Caco-2 (cell line): ENCODE measurements at regions not wholly inside any gene's neighbourhood (a gene's known extent, or its start where the extent isn't known, plus 50 kb on each side); places are given as distances from the start of the nearest gene placed in this dataset.
A peak's percentile ranks its signal among the peaks of the same experiment; 100 is the strongest.
"Not testable (repeated sequence)": the region's sequence is repeated elsewhere in the genome, so short reads cannot be mapped to it uniquely, and the experiment has no call there.

Source experiments
- BruUV-seq: library from RNA; stranded (reverse); fragments of 400-500 nt; replicated peaks from 2 replicates; lab custom pipeline; 2021; lab: Mats Ljungman, UMichigan
- CTCF ChIA-PET: fragments of 300-600 bp; sonication (Branson Sonifier 250); formaldehyde crosslinking; loops from one replicate; lab custom pipeline; 2022; ENCODE audit warnings: antibody characterized with exemption; lab: Charles Lee
- POLR2A ChIA-PET: fragments of 300-600 bp; sonication (Branson Sonifier 250); formaldehyde crosslinking; loops from one replicate; lab custom pipeline; 2022; ENCODE audit warnings: antibody characterized with exemption; lab: Charles Lee
- DNase-seq, 2 experiments: peaks; one replicate each; pipeline versions ENCODE4 v3.0.0 to v3.0.0-alpha.2; 2020 to 2022
- H3K27me3 ChIP-seq: replicated peaks from 2 replicates; pipeline ENCODE4 v1.6.0; 2011; ENCODE audit warnings: low read length; ENCODE audit not compliant: control insufficient read depth, insufficient read depth
- H3K36me3 ChIP-seq: 2 replicates; pipeline ENCODE4 v1.5.1; 2011; ENCODE audit warnings: low read length; ENCODE audit not compliant: control insufficient read depth, insufficient read depth
- H3K4me1 ChIP-seq: fragments of 250-450 bp; sonication (Bioruptor Pico); 2 replicates; pipeline ENCODE4 v1.5.1; 2020; ENCODE audit warnings: mild to moderate bottlenecking
- H3K4me3 ChIP-seq: 2 replicates; pipeline ENCODE4 v1.5.1; 2011; ENCODE audit warnings: low read depth, mild to moderate bottlenecking, control low read depth, low read length
- H3K9me3 ChIP-seq: fragments of 250-450 bp; sonication (Bioruptor Pico); 2 replicates; pipeline ENCODE4 v1.5.1; 2020; ENCODE audit warnings: mild to moderate bottlenecking, moderate library complexity
- H3K27ac Mint-ChIP-seq: one replicate; pipeline ENCODE4 v1.8.0; 2022; ENCODE audit warnings: mixed read lengths; ENCODE audit not compliant: unreplicated experiment
- H3K27me3 Mint-ChIP-seq: one replicate; pipeline ENCODE4 v1.8.0; 2022; ENCODE audit warnings: mixed read lengths; ENCODE audit not compliant: insufficient read depth, unreplicated experiment
- H3K36me3 Mint-ChIP-seq: one replicate; pipeline ENCODE4 v1.8.0; 2022; ENCODE audit warnings: mild to moderate bottlenecking, mixed read lengths; ENCODE audit not compliant: insufficient read depth, unreplicated experiment
- H3K4me1 Mint-ChIP-seq: one replicate; pipeline ENCODE4 v1.8.0; 2022; ENCODE audit warnings: low read depth, mixed read lengths; ENCODE audit not compliant: unreplicated experiment
- H3K4me3 Mint-ChIP-seq: one replicate; pipeline ENCODE4 v1.8.0; 2022; ENCODE audit warnings: mild to moderate bottlenecking, moderate library complexity, mixed read lengths; ENCODE audit not compliant: unreplicated experiment
- H3K9me3 Mint-ChIP-seq: one replicate; pipeline ENCODE4 v1.8.0; 2022; ENCODE audit warnings: mixed read lengths; ENCODE audit not compliant: unreplicated experiment
- intact Hi-C: fragments of 100-400 bp; cut with micrococcal nuclease; formaldehyde crosslinking; loops from one replicate; pipeline ENCODE4 v1.10.0; 2022; ENCODE audit not compliant: unreplicated experiment
- TF ChIP-seq, protein P1 (sequence below), 2 experiments: fragments of 200-600 bp in 1 of 2; IDR thresholded peaks; 1 replicate in 1 of 2; 2 replicates in 1 of 2; pipeline versions ENCODE4 v1.5.1 to v1.8.0; 2011 to 2022; ENCODE audit warnings: antibody characterized with exemption in 1 of 2, control low read depth in 1 of 2, inconsistent platforms in 1 of 2, low read depth in 1 of 2, low read length in 1 of 2, mild to moderate bottlenecking in 1 of 2, moderate library complexity in 1 of 2; ENCODE audit not compliant: insufficient read depth in 1 of 2, severe bottlenecking in 1 of 2, unreplicated experiment in 1 of 2

DNA sequence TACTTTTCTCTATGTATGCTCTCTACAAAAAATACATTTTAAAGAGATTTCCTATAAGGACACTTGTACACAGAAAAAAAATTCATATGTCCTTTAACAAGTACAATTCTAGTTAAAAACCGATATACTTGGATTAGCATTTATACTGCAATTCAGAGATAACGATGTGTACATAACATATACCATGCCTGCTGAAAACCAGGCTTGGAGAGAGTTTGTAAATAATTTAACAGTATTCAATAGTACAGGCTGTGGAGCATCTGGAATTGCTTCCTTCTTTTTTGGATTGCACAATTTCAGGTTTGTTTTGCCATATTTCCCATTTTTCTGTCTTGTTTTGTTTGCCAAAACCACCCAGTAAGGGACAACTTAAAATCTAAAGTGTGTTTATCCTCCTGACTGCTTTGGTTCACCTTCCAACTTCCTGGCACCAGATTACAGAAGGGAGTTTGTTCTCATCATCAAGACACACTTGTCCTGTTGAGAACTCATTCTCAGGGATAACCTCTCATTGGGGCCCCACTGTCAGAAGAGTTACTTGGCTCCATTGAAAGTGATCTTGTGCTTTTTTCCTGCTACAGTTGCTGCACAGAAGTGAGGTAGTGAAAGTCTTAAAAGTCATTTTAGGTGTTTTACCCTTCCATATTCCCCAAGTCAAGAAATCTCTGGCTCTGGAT lies 1526.7 kb downstream of the KHDRBS2 start:
- H3K9me3 Mint-ChIP-seq, H3K4me1 Mint-ChIP-seq, H3K4me3 Mint-ChIP-seq, H3K36me3 ChIP-seq, H3K27ac Mint-ChIP-seq, BruUV-seq, DNase-seq, POLR2A ChIA-PET, H3K4me1 ChIP-seq, H3K9me3 ChIP-seq, H3K36me3 Mint-ChIP-seq, H3K4me3 ChIP-seq, H3K27me3 ChIP-seq, H3K27me3 Mint-ChIP-seq: not testable (repeated sequence)
- CTCF ChIA-PET: interaction anchor here (0.6 kb wide), 1 partner anchor 187 kb away, joined by 4 read pairs; no protein-coding TSS in a partner anchor
- intact Hi-C loops: loop anchor here (10.0 kb wide), 1 partner anchor 86 kb away; no protein-coding TSS in a partner anchor

DNA sequence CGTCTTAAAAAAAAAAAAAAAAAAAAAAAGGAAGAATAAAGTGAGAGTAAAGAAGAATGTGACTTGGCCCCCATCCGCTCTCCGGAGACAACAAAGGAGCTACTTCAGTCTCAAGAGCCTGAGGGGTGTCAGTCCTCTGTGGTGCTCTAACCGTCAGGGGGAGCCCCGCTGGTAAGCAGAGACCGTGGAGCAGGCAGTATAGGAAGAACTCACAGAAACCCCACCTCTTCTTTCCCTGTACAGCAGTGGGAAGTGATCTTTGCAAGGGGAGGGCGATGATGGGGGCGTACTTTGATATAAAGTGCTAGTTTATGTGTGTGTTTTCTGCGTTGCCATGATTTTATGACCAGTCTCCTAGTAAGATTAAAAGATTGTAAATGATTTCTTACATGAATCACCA lies 1527.3 kb downstream of the KHDRBS2 start:
- BruUV-seq, H3K9me3 Mint-ChIP-seq, H3K27ac Mint-ChIP-seq, H3K27me3 Mint-ChIP-seq, H3K36me3 ChIP-seq, H3K4me1 ChIP-seq, DNase-seq, H3K9me3 ChIP-seq, H3K4me3 Mint-ChIP-seq, H3K4me3 ChIP-seq, H3K36me3 Mint-ChIP-seq, H3K4me1 Mint-ChIP-seq, H3K27me3 ChIP-seq, POLR2A ChIA-PET: not testable (repeated sequence)
- intact Hi-C loops: loop anchor here (10.0 kb wide), 1 partner anchor 86 kb away; no protein-coding TSS in a partner anchor
- CTCF ChIA-PET: interaction anchor here (0.6 kb wide), 1 partner anchor 186 kb away, joined by 4 read pairs; no protein-coding TSS in a partner anchor

DNA sequence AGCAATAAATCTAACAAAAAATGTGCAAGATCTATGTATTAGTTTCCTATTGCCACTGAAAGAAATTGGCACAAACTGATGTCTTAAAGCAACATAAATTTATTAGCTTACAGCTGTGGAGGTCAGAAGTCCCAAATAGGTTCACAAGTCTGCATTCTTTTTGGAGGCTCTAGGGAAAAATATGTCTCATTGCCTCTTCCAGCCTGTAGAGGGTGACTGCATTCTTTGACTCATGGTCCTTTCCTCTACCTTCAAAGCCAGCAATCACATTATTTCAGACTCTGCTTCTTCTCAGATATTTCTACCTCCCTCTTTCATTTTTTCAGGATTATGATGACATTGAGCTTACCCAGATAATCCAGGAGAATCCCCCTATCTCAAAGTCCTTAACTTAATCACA lies 1531.1 kb downstream of the KHDRBS2 start:
- peaks cover 16% of the 10 kb centered on the region for H3K9me3 Mint-ChIP-seq
- no peaks in the 10 kb centered on the region for H3K27me3 Mint-ChIP-seq
- DNase-seq: peak in 1 of 2 experiments; percentile 4
- POLR2A ChIA-PET: no interaction called here
- Histone ChIP-seq H3K4me1 (no peaks in the 10 kb centered on the region), H3K9me3 (no peaks in the 10 kb centered on the region), H3K4me3 (no peak overlapping the region), H3K27me3 (no peaks in the 10 kb centered on the region), H3K36me3 (no peaks in the 10 kb centered on the region)
- CTCF ChIA-PET: no interaction called here
- no peak overlapping the region for H3K4me3 Mint-ChIP-seq
- no peaks in the 10 kb centered on the region for H3K4me1 Mint-ChIP-seq
- TF ChIP-seq, protein P1, sequence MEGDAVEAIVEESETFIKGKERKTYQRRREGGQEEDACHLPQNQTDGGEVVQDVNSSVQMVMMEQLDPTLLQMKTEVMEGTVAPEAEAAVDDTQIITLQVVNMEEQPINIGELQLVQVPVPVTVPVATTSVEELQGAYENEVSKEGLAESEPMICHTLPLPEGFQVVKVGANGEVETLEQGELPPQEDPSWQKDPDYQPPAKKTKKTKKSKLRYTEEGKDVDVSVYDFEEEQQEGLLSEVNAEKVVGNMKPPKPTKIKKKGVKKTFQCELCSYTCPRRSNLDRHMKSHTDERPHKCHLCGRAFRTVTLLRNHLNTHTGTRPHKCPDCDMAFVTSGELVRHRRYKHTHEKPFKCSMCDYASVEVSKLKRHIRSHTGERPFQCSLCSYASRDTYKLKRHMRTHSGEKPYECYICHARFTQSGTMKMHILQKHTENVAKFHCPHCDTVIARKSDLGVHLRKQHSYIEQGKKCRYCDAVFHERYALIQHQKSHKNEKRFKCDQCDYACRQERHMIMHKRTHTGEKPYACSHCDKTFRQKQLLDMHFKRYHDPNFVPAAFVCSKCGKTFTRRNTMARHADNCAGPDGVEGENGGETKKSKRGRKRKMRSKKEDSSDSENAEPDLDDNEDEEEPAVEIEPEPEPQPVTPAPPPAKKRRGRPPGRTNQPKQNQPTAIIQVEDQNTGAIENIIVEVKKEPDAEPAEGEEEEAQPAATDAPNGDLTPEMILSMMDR (IDR thresholded peaks at IDR 0.05; ENCODE audit: insufficient read depth in 1 of 2, low read depth in 1 of 2, low read length in 1 of 2, severe bottlenecking in 1 of 2, unreplicated experiment in 1 of 2): no peak
- BruUV-seq: no TSS peak
- H3K27ac Mint-ChIP-seq: no peak overlapping the region
- intact Hi-C loops: loop anchor here (10.0 kb wide), 1 partner anchor 90 kb away; no protein-coding TSS in a partner anchor
- no peaks in the 10 kb centered on the region for H3K36me3 Mint-ChIP-seq

DNA sequence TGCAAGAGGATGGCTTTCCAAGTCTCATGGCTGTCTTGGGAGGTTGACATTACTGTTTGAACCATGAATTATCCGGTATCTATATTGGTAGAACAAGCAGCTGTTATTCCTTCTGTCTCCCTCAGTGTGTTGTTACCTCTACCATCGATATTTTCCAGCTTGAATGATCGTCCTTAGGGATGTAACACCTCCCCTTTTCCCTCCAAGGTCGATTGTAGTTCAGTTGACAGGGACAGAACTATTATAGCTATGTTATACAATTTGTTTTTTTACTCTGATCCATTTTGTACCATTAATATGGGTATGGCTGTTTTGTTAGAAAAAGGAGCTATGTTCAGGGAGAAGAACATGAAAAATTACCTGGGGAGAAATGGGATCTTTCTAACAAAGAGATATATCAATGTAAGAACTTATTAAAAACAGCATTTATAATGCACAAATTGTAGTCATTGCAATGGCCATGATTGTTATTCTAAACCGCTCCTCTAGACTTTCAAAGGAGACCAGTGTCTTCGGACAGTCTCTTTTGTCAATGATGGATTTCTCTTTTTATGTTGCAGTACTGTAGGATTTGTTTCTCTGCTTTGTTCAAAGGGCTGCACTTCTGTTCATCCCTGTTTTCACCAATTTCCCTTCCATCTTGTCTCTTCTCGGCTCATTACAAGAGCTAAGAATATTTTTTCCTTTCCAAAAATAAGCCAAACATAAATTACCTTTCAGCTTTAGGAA lies 1535.5 kb downstream of the KHDRBS2 start:
- H3K27ac Mint-ChIP-seq, H3K4me1 Mint-ChIP-seq, CTCF ChIA-PET, H3K27me3 Mint-ChIP-seq, H3K36me3 ChIP-seq, BruUV-seq, H3K4me3 ChIP-seq, H3K4me1 ChIP-seq, POLR2A ChIA-PET, H3K27me3 ChIP-seq, H3K4me3 Mint-ChIP-seq, DNase-seq, H3K36me3 Mint-ChIP-seq, H3K9me3 ChIP-seq: not testable (repeated sequence)
- intact Hi-C loops: loop anchor here (10.0 kb wide), 1 partner anchor 94 kb away; no protein-coding TSS in a partner anchor
- peaks cover 16% of the 10 kb centered on the region for H3K9me3 Mint-ChIP-seq

DNA sequence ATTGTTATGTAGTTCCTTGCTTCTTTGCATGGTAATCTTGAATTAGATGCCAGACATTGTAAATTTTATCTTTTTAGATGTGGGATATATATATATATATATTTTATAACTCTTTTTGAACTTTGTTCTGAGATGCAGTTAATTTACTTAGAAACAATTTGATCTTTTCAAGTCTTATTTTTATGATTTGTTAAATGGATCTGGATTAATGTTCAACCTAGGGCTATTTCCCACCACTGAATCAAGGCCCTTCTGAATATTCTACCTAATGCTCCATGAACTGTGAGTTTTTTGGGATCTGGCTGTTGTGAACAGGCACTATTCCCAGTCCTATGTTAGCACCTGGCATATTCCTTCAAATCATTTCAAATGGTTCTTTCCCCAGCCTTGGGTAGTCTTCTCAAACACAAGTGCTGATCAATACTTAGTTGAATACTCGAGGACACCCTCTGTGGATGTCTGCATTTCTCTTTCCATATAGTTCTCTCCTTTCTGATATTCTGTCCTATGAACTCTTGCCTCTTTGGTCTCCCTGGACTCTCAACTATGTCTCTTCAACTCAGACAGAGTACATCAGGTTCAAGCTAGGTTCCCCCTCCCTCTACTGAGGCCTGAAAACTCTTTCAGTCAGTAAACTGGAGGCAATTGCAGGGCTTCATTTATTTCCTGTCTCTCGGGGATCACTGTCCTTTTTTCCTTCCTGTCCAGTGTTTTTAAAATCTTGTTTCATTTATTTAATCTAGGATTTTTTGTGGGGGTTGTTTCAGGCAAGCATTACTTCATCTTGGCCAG lies 1538.1 kb downstream of the KHDRBS2 start:
- H3K9me3 Mint-ChIP-seq, H3K27me3 Mint-ChIP-seq, H3K4me3 Mint-ChIP-seq, H3K4me3 ChIP-seq, H3K4me1 ChIP-seq, H3K27ac Mint-ChIP-seq, POLR2A ChIA-PET, H3K27me3 ChIP-seq, H3K36me3 ChIP-seq, intact Hi-C loops, H3K9me3 ChIP-seq, DNase-seq, H3K4me1 Mint-ChIP-seq, BruUV-seq, H3K36me3 Mint-ChIP-seq, CTCF ChIA-PET: not testable (repeated sequence)
